ENCODE measurements at regions not wholly inside any gene's neighbourhood (a gene's known extent, or its start where the extent isn't known, plus 50 kb on each side); places are given as distances from the start of the nearest gene placed in this dataset.

GRCh38 chr7:69467826-69468225 lies 130.4 kb upstream of the AUTS2 start:
- no peaks in the 10 kb centered on the region for H3K27me3 ChIP-seq (replicated peaks; ENCODE audit: insufficient read depth)
- no peak overlapping the region for H3K27ac ChIP-seq
- DNase-seq (ENCODE audit: low spot score) = no peak
- TF ChIP-seq POLR2A (IDR thresholded peaks at IDR 0.05) (no peak), CTCF (IDR thresholded peaks at IDR 0.05) (no peak), POLR2AphosphoS5 (IDR thresholded peaks at IDR 0.05) (no peak)
- 50% methylated on average over 1 of the region's 1 CpG for WGBS
- no peaks in the 10 kb centered on the region for H3K9me3 ChIP-seq
- H3K36me3 ChIP-seq = no peaks in the 10 kb centered on the region
- H3K4me3 ChIP-seq = no peak overlapping the region
- intact Hi-C loops (cut with DNase I) = no loop called here
- H3K4me1 ChIP-seq (replicated peaks) = no peaks in the 10 kb centered on the region

GRCh38 chr7:69476416-69476815 lies 121.9 kb upstream of the AUTS2 start:
- no peaks in the 10 kb centered on the region for H3K9me3 ChIP-seq
- WGBS = 92% methylated on average over 5 of the region's 5 CpGs
- H3K36me3 ChIP-seq = no peaks in the 10 kb centered on the region
- H3K4me1 ChIP-seq (replicated peaks) = no peaks in the 10 kb centered on the region
- H3K27ac ChIP-seq = no peak overlapping the region
- H3K4me3 ChIP-seq = no peak overlapping the region
- no peaks in the 10 kb centered on the region for H3K27me3 ChIP-seq (replicated peaks; ENCODE audit: insufficient read depth)
- no peak for DNase-seq (ENCODE audit: low spot score)
- intact Hi-C loops (cut with DNase I) = no loop called here
- TF ChIP-seq POLR2AphosphoS5 (IDR thresholded peaks at IDR 0.05) (no peak), POLR2A (IDR thresholded peaks at IDR 0.05) (no peak), CTCF (IDR thresholded peaks at IDR 0.05) (no peak)

GRCh38 chr7:69482676-69483075 lies 115.6 kb upstream of the AUTS2 start:
- Histone ChIP-seq H3K4me1 (replicated peaks) (no peaks in the 10 kb centered on the region), H3K27me3 (replicated peaks; ENCODE audit: insufficient read depth) (no peaks in the 10 kb centered on the region), H3K36me3 (no peaks in the 10 kb centered on the region), H3K27ac (no peak overlapping the region), H3K4me3 (no peak overlapping the region), H3K9me3 (no peaks in the 10 kb centered on the region)
- TF ChIP-seq CTCF (IDR thresholded peaks at IDR 0.05) = no peak
- no peak for TF ChIP-seq POLR2AphosphoS5 (IDR thresholded peaks at IDR 0.05)
- TF ChIP-seq POLR2A (IDR thresholded peaks at IDR 0.05) = no peak
- no peak for DNase-seq (ENCODE audit: low spot score)
- WGBS = 95% methylated on average over 18 of the region's 18 CpGs
- intact Hi-C loops (cut with DNase I) = no loop called here

GRCh38 chr7:69489533-69489932 lies 108.7 kb upstream of the AUTS2 start:
- Histone ChIP-seq H3K9me3 (no peaks in the 10 kb centered on the region), H3K4me1 (replicated peaks) (no peaks in the 10 kb centered on the region), H3K27ac (no peak overlapping the region), H3K4me3 (no peak overlapping the region), H3K36me3 (no peaks in the 10 kb centered on the region), H3K27me3 (replicated peaks; ENCODE audit: insufficient read depth) (no peaks in the 10 kb centered on the region)
- DNase-seq (ENCODE audit: low spot score) = no peak
- intact Hi-C loops (cut with DNase I) = no loop called here
- WGBS = 98% methylated on average over 3 of the region's 3 CpGs
- TF ChIP-seq POLR2A (IDR thresholded peaks at IDR 0.05) = no peak
- no peak for TF ChIP-seq POLR2AphosphoS5 (IDR thresholded peaks at IDR 0.05)
- TF ChIP-seq CTCF (IDR thresholded peaks at IDR 0.05) = no peak

GRCh38 chr7:69498671-69499070 lies 99.6 kb upstream of the AUTS2 start:
- Histone ChIP-seq H3K36me3 (no peaks in the 10 kb centered on the region), H3K27ac (no peak overlapping the region), H3K4me3 (no peak overlapping the region), H3K9me3 (no peaks in the 10 kb centered on the region), H3K4me1 (replicated peaks) (no peaks in the 10 kb centered on the region), H3K27me3 (replicated peaks; ENCODE audit: insufficient read depth) (no peaks in the 10 kb centered on the region)
- intact Hi-C loops (cut with DNase I) = no loop called here
- 93% methylated on average over 3 of the region's 3 CpGs for WGBS
- DNase-seq (ENCODE audit: low spot score) = no peak
- no peak for TF ChIP-seq POLR2A (IDR thresholded peaks at IDR 0.05)
- no peak for TF ChIP-seq POLR2AphosphoS5 (IDR thresholded peaks at IDR 0.05)
- TF ChIP-seq CTCF (IDR thresholded peaks at IDR 0.05) = no peak
